ENCODE measurements at regions not wholly inside any gene's neighbourhood (a gene's known extent, or its start where the extent isn't known, plus 50 kb on each side); places are given as distances from the start of the nearest gene placed in this dataset.

DNA sequence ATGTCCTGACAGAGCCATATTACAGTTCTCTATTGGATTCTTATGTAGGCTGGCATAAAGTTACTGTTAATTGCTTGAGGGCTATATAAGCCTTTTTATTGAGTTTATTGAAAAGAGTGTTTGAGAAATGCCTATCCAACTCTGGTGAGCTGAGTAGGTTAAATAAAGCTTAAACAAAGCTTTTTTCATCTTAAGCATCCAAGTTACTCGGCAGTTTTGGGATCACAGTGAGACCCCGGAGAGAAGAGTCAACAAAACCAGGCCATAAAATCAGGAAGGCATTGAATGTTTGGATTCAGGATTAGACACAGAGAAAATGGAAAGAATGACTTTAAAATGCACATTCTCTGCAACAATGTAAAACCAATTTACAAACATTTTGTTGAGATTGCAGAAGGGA lies 588.5 kb downstream of the DACH1 start:
- no peak for TF ChIP-seq EZH2phosphoT487 (IDR thresholded peaks at IDR 0.05; ENCODE audit: low read depth, severe bottlenecking, unreplicated experiment)
- TF ChIP-seq, protein P1, sequence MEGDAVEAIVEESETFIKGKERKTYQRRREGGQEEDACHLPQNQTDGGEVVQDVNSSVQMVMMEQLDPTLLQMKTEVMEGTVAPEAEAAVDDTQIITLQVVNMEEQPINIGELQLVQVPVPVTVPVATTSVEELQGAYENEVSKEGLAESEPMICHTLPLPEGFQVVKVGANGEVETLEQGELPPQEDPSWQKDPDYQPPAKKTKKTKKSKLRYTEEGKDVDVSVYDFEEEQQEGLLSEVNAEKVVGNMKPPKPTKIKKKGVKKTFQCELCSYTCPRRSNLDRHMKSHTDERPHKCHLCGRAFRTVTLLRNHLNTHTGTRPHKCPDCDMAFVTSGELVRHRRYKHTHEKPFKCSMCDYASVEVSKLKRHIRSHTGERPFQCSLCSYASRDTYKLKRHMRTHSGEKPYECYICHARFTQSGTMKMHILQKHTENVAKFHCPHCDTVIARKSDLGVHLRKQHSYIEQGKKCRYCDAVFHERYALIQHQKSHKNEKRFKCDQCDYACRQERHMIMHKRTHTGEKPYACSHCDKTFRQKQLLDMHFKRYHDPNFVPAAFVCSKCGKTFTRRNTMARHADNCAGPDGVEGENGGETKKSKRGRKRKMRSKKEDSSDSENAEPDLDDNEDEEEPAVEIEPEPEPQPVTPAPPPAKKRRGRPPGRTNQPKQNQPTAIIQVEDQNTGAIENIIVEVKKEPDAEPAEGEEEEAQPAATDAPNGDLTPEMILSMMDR (IDR thresholded peaks at IDR 0.05; ENCODE audit: poor library complexity): no peak

Data from hepatocyte (in vitro differentiated cells).